Activated CD4-positive, alpha-beta T cell treated with anti-CD3 and anti-CD28 coated beads, Interleukin-2, amount 10 ng/mL, durations not matched to agents 24 days and 14 days (primary cell): ENCODE measurements at regions not wholly inside any gene's neighbourhood (a gene's known extent, or its start where the extent isn't known, plus 50 kb on each side); places are given as distances from the start of the nearest gene placed in this dataset.
"Not testable (repeated sequence)": the region's sequence is repeated elsewhere in the genome, so short reads cannot be mapped to it uniquely, and the experiment has no call there.

ENCODE experiments used
- DNase-seq: peaks from one replicate; pipeline ENCODE4 v3.0.0; 2022
- H3K27ac Mint-ChIP-seq: one replicate; pipeline ENCODE4 v1.8.0; 2022; ENCODE audit warnings: mild to moderate bottlenecking, mixed read lengths
- H3K27me3 Mint-ChIP-seq: one replicate; pipeline ENCODE4 v1.8.0; 2022; ENCODE audit warnings: mixed read lengths
- H3K36me3 Mint-ChIP-seq: one replicate; pipeline ENCODE4 v1.8.0; 2022; ENCODE audit warnings: low read depth, mild to moderate bottlenecking, mixed read lengths
- H3K4me1 Mint-ChIP-seq: one replicate; pipeline ENCODE4 v1.8.0; 2021; ENCODE audit warnings: mixed read lengths
- H3K4me3 Mint-ChIP-seq: one replicate; pipeline ENCODE4 v1.8.0; 2022; ENCODE audit warnings: mild to moderate bottlenecking, moderate library complexity, mixed read lengths
- H3K9me3 Mint-ChIP-seq: one replicate; pipeline ENCODE4 v1.8.0; 2021; ENCODE audit warnings: mixed read lengths
- intact Hi-C: fragments of 100-400 bp; cut with micrococcal nuclease; formaldehyde crosslinking; loops from one replicate; pipeline ENCODE4 v1.15.1; 2023

DNA sequence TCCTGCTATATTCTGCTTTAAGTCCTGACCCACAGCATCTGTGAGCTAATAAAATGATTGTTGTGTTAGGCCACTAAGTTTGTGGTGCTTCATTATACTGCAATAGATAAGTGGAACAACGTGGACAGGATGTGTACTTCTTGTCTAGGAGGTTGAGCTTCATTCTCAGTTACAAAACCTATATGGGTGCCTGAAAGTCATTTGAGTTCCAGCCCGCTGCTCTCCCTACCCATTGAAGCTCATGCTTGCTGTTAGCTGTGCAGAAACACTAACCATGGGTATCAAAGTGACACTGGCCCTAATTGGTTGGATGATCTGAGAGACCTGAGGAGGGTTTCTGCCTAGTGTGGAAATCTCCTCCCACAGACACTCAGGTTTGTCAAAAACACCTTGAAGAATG is 357.2 kb downstream of the PDCD6IP start:
- H3K9me3 Mint-ChIP-seq = no peaks in the 10 kb centered on the region
- H3K4me1 Mint-ChIP-seq = no peaks in the 10 kb centered on the region
- H3K27me3 Mint-ChIP-seq = no peaks in the 10 kb centered on the region
- intact Hi-C loops = no loop called here
- no peak overlapping the region for H3K27ac Mint-ChIP-seq
- H3K36me3 Mint-ChIP-seq = no peaks in the 10 kb centered on the region
- no peak for DNase-seq
- no peak overlapping the region for H3K4me3 Mint-ChIP-seq

DNA sequence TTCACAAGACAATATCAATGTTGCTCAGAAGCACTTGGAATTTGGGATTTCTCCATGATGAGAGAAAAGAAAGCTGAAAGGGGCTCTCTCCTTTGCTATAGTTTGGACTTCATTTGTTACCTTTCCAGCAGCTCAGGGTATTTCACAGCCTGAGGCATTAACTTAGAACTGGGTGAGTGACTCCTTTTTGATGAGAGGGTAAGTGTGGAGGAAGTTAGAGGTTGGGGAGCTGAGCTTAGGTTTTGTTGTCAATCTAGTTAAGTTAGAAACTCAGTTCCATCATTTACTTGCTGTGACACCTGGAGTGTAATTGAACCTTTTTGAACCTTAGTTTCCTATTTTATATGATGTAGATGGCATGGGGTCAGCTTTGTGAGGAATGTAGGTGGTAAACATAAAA is 359.1 kb downstream of the PDCD6IP start:
- intact Hi-C loops = no loop called here
- no peak overlapping the region for H3K27ac Mint-ChIP-seq
- no peaks in the 10 kb centered on the region for H3K27me3 Mint-ChIP-seq
- H3K4me3 Mint-ChIP-seq = no peak overlapping the region
- no peak for DNase-seq
- no peaks in the 10 kb centered on the region for H3K4me1 Mint-ChIP-seq
- no peaks in the 10 kb centered on the region for H3K36me3 Mint-ChIP-seq
- H3K9me3 Mint-ChIP-seq = no peaks in the 10 kb centered on the region

DNA sequence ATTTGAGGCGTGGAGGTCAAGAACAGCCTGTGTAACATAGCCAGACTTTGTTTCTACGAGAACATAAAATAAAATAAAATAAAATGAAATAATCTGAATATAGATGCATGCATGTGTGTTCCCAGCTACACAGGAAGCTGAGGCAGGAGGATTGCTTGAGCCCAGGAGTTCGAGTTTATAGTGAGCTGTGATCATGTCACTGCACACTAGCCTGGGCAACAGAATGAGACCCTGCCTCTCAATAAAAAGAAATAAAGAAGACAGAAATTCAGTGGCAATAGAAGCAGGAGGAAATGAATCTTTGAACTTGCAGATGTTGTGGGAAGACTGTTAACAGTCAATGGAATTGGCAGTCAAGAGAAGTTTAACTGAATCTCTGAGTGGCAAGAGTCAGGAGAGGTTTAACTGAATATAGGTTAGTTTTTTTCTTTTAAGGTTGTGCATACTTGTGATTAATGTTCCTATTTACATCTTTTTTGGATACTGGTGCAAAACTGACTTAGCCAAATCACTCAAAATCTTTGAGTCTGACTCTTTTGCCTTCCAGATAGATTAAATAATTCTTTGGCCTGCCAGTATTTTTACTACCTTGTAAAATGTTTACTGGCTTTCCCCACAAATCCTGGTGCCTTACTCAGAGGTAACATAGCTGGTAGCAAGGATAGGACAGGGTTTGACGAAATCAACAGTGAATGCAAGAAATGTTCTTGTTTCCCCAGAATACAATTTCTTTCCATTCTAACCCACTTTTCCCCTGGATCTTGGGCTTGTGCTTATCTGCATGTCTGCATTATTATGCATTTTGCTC is 361.4 kb downstream of the PDCD6IP start:
- Mint-ChIP-seq H3K36me3 (no peaks in the 10 kb centered on the region), H3K27ac (no peak overlapping the region), H3K4me1 (no peaks in the 10 kb centered on the region), H3K9me3 (no peaks in the 10 kb centered on the region), H3K4me3 (no peak overlapping the region), H3K27me3 (no peaks in the 10 kb centered on the region)
- intact Hi-C loops = no loop called here
- no peak for DNase-seq

DNA sequence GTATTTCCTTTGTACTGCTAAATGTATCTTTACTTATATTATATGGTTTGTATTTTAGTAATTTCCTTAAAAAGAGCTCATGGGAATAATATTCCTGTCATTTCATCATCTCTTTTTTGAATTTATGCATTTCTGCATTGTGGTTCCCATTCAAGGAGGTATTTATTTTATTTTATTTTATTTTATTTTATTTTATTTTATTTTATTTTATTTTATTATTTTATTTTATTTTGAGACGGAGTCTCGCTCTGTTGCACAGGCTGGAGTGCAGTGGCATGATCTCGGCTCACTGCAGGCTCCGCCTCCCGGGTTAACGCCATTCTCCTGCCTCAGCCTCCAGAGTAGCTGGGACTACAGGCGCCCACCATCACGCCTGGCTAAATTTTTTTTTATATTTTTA is 371.2 kb downstream of the PDCD6IP start:
- H3K27ac Mint-ChIP-seq, H3K9me3 Mint-ChIP-seq, H3K36me3 Mint-ChIP-seq, DNase-seq, H3K4me1 Mint-ChIP-seq, H3K4me3 Mint-ChIP-seq, intact Hi-C loops, H3K27me3 Mint-ChIP-seq: not testable (repeated sequence)

DNA sequence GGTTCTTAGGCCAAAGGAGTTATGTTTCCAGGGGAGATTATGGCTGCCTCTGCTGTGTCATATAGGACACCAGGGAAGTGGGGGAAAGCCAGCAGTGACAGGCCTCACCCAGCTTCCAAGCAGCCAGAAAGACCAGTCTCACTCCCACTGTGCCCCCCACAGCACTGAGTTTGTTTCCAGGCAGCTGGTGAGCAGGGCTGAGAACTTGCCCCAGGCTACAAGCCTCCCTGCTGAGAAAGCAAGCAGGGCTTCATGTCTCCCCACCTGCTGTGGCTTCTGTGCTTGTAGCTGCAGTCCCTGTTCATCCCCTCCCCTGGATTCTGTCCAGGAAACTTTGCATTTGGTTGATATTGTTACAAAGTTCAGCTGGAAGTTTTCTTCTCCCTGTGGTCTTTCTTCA is 376.3 kb downstream of the PDCD6IP start:
- Mint-ChIP-seq H3K4me1 (no peaks in the 10 kb centered on the region), H3K27me3 (peaks cover 3% of the 10 kb centered on the region), H3K4me3 (no peak overlapping the region), H3K27ac (no peak overlapping the region), H3K9me3 (no peaks in the 10 kb centered on the region), H3K36me3 (no peaks in the 10 kb centered on the region)
- DNase-seq = no peak
- intact Hi-C loops = no loop called here

DNA sequence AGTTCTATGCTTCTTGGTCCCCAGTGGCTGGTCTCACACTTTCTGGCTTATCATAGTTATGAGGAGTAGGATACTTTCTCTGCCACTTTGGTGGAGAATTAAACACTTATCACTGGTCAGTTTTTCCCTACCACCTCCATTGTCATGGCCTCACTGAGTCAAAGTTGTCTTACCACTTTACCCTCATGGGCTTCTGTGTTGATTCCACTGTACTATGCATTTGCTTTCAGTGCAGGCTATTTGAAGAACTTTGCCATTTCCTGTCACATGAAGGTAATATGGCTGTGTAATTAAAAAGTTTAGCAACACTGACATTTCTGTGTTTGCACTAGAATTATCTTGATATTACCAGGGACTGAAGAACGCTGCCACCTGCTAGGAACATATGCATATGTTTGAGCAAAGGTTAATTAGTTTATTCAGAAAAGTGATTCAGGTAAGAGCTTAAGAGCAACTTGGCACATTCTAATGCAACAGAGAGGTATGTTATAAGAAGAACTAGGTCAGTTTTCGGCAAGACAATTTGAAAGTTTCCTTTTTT is 377.3 kb downstream of the PDCD6IP start:
- Mint-ChIP-seq H3K27me3 (peaks cover 3% of the 10 kb centered on the region), H3K9me3 (no peaks in the 10 kb centered on the region), H3K4me3 (no peak overlapping the region), H3K4me1 (no peaks in the 10 kb centered on the region), H3K27ac (no peak overlapping the region), H3K36me3 (no peaks in the 10 kb centered on the region)
- intact Hi-C loops = no loop called here
- no peak for DNase-seq

- H3K4me1 Mint-ChIP-seq = no peaks in the 10 kb centered on the region
- peaks cover 3% of the 10 kb centered on the region for H3K27me3 Mint-ChIP-seq
- H3K4me3 Mint-ChIP-seq = no peak overlapping the region
- H3K36me3 Mint-ChIP-seq = no peaks in the 10 kb centered on the region
- no peak overlapping the region for H3K27ac Mint-ChIP-seq
- DNase-seq = no peak
- no peaks in the 10 kb centered on the region for H3K9me3 Mint-ChIP-seq
- intact Hi-C loops = no loop called here
Observed at GRCh38 chr3:34176723-34177122, 378.3 kb downstream of the PDCD6IP start.

- no peak overlapping the region for H3K4me3 Mint-ChIP-seq
- H3K4me1 Mint-ChIP-seq = no peaks in the 10 kb centered on the region
- DNase-seq = no peak
- intact Hi-C loops = no loop called here
- no peaks in the 10 kb centered on the region for H3K36me3 Mint-ChIP-seq
- H3K27ac Mint-ChIP-seq = no peak overlapping the region
- H3K27me3 Mint-ChIP-seq = peaks cover 3% of the 10 kb centered on the region
- no peaks in the 10 kb centered on the region for H3K9me3 Mint-ChIP-seq
Observed at GRCh38 chr3:34178415-34178814, 380.0 kb downstream of the PDCD6IP start.

DNA sequence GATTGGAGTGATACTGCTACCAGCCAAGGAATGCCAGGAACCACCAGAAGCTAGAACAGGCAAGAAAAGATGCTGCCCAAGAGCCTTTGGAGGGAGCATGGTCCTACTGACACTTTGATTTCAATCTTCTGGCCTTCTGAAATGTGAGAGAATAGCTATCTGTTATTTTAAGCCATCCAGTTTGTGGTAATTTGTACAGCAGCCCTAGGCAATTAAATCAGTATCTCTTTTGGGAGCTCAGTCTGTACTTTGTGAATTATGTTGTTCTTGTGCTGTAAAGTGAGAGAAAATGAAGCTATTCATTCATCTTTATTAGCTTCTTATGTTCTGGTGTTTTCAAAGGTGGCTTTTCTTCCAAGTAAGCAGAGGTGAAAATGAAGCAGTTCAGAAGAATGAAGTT is 381.3 kb downstream of the PDCD6IP start:
- Mint-ChIP-seq H3K9me3 (no peaks in the 10 kb centered on the region), H3K36me3 (no peaks in the 10 kb centered on the region), H3K4me3 (no peak overlapping the region), H3K4me1 (no peaks in the 10 kb centered on the region), H3K27ac (no peak overlapping the region), H3K27me3 (peaks cover 3% of the 10 kb centered on the region)
- DNase-seq = no peak
- intact Hi-C loops = no loop called here

- intact Hi-C loops = no loop called here
- Mint-ChIP-seq H3K9me3 (no peaks in the 10 kb centered on the region), H3K27ac (no peak overlapping the region), H3K4me1 (no peaks in the 10 kb centered on the region), H3K27me3 (peaks cover 3% of the 10 kb centered on the region), H3K4me3 (no peak overlapping the region), H3K36me3 (no peaks in the 10 kb centered on the region)
- no peak for DNase-seq
Observed at GRCh38 chr3:34180532-34180931, 382.1 kb downstream of the PDCD6IP start.

- no peak for DNase-seq
- Mint-ChIP-seq H3K9me3 (no peaks in the 10 kb centered on the region), H3K27me3 (no peaks in the 10 kb centered on the region), H3K4me3 (no peak overlapping the region), H3K4me1 (no peaks in the 10 kb centered on the region), H3K36me3 (no peaks in the 10 kb centered on the region), H3K27ac (no peak overlapping the region)
- intact Hi-C loops = no loop called here
Observed at GRCh38 chr3:34183114-34183513, 384.7 kb downstream of the PDCD6IP start.

- no peaks in the 10 kb centered on the region for H3K36me3 Mint-ChIP-seq
- H3K4me1 Mint-ChIP-seq = no peaks in the 10 kb centered on the region
- no peak for DNase-seq
- intact Hi-C loops = no loop called here
- H3K27ac Mint-ChIP-seq = no peak overlapping the region
- H3K9me3 Mint-ChIP-seq = no peaks in the 10 kb centered on the region
- H3K27me3 Mint-ChIP-seq = no peaks in the 10 kb centered on the region
- no peak overlapping the region for H3K4me3 Mint-ChIP-seq
Observed at GRCh38 chr3:34183611-34184340, 385.3 kb downstream of the PDCD6IP start.

DNA sequence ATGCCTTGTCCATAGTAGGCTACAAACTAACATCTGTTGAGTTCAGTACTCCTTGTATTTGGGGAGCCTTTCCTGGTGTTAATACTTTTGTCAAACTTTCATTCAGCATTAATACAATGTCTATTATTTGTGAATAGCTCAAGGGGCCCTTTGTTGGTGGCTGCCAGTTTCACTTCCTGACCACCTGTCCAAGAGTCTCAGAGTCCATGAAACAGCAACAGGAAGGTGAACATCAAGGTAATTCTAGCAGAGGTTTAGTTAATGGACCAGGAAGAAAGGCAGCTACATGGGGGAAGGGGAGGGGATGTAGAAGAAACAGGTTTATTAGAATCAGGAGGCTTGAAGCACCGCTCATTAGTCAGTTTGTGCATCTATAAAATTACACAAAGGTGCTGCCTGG is 386.9 kb downstream of the PDCD6IP start:
- Mint-ChIP-seq H3K4me1 (no peaks in the 10 kb centered on the region), H3K4me3 (no peak overlapping the region)

DNA sequence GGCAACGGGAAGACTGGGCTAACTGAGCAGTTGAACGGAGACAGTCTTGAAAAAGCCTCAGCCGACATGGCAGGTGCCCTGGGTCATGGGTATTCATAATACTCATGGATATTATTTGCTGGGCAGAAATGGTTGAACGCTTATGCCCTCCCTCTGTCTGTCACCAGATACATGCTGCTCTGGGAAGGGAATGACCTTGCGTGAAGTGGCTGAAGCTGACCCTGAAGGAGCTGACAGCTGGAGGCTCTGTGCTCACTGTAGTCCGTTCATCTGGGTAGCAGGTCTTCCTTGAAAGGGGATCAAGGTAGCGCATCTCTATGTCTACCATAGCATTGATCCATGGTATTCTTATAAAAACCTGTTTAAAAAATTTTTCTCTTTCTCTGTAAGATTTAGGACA is 390.7 kb downstream of the PDCD6IP start:
- no peaks in the 10 kb centered on the region for H3K4me1 Mint-ChIP-seq
- DNase-seq = no peak

More for the DNA sequence above, 386.9 kb downstream of the PDCD6IP start:
- DNase-seq = no peak
- Mint-ChIP-seq H3K27ac (no peak overlapping the region), H3K9me3 (no peaks in the 10 kb centered on the region), H3K27me3 (no peaks in the 10 kb centered on the region), H3K36me3 (no peaks in the 10 kb centered on the region)
- intact Hi-C loops = no loop called here

More for the DNA sequence above, 390.7 kb downstream of the PDCD6IP start:
- Mint-ChIP-seq H3K27me3 (no peaks in the 10 kb centered on the region), H3K9me3 (no peaks in the 10 kb centered on the region), H3K27ac (no peak overlapping the region), H3K36me3 (no peaks in the 10 kb centered on the region), H3K4me3 (no peak overlapping the region)
- intact Hi-C loops = no loop called here
